ENCODE measurements at regions not wholly inside any gene's neighbourhood (a gene's known extent, or its start where the extent isn't known, plus 50 kb on each side); places are given as distances from the start of the nearest gene placed in this dataset.

GRCh38 chr21:33121715-33122475 lies 52.0 kb downstream of the OLIG1 start:
- H3K4me3 ChIP-seq (ENCODE audit: low read depth, low read length): no peak overlapping the region
- TF ChIP-seq, protein P1, sequence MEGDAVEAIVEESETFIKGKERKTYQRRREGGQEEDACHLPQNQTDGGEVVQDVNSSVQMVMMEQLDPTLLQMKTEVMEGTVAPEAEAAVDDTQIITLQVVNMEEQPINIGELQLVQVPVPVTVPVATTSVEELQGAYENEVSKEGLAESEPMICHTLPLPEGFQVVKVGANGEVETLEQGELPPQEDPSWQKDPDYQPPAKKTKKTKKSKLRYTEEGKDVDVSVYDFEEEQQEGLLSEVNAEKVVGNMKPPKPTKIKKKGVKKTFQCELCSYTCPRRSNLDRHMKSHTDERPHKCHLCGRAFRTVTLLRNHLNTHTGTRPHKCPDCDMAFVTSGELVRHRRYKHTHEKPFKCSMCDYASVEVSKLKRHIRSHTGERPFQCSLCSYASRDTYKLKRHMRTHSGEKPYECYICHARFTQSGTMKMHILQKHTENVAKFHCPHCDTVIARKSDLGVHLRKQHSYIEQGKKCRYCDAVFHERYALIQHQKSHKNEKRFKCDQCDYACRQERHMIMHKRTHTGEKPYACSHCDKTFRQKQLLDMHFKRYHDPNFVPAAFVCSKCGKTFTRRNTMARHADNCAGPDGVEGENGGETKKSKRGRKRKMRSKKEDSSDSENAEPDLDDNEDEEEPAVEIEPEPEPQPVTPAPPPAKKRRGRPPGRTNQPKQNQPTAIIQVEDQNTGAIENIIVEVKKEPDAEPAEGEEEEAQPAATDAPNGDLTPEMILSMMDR (IDR thresholded peaks at IDR 0.05; ENCODE audit: insufficient read depth, low read depth, low read length, missing control alignments): no peak
- DNase-seq (ENCODE audit: low read depth): peak; percentile 61

GRCh38 chr21:33122507-33122906 lies 52.6 kb downstream of the OLIG1 start:
- no peak overlapping the region for H3K4me3 ChIP-seq (ENCODE audit: low read depth, low read length)
- TF ChIP-seq, protein P1 (IDR thresholded peaks at IDR 0.05; ENCODE audit: insufficient read depth, low read depth, low read length, missing control alignments): no peak
- DNase-seq (ENCODE audit: low read depth): no peak

DNA sequence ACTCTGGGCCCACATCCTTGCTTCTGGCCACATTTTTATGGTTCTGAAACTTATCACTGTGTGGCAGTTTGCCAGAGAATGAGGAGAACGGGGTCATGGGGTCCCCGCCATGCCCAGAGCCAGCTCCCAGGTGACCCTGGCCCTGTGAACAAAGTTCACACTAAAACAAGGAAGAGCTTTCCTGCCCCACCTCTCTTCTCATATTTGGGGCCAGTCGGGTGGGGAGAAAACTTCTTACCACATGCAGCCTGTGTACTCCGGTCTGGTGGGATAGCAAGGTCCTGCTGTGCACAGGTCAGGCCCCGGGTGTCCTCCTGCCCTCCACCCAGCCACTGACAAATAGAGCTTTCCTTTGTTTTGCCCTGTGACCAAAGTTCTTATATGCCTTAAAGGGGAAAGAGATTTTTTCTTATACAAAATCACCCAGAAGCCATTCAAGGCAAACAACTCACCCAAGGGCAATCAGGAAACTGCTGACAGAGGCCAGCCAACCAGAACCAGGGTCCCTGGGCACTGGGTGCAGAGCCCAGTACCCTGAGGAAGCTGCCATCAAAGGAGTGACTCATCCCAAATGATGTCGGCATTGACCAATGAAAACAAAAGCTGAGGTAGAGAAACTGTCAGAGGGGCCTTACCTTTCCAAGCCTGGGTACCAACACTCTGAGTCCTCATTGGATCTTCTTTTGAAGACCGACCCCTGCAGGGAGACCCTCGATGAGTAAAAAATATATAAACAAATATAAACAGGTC lies 53.6 kb downstream of the OLIG1 start:
- DNase-seq (ENCODE audit: low read depth): no peak
- TF ChIP-seq, protein P1 (IDR thresholded peaks at IDR 0.05; ENCODE audit: insufficient read depth, low read depth, low read length, missing control alignments): no peak
- H3K4me3 ChIP-seq (ENCODE audit: low read depth, low read length): no peak overlapping the region

- no peak for DNase-seq (ENCODE audit: low read depth)
- TF ChIP-seq, protein P1 (IDR thresholded peaks at IDR 0.05; ENCODE audit: insufficient read depth, low read depth, low read length, missing control alignments): no peak
- no peak overlapping the region for H3K4me3 ChIP-seq (ENCODE audit: low read depth, low read length)
These were observed 54.9 kb downstream of the OLIG1 start for GRCh38 chr21:33124889-33125288.

DNA sequence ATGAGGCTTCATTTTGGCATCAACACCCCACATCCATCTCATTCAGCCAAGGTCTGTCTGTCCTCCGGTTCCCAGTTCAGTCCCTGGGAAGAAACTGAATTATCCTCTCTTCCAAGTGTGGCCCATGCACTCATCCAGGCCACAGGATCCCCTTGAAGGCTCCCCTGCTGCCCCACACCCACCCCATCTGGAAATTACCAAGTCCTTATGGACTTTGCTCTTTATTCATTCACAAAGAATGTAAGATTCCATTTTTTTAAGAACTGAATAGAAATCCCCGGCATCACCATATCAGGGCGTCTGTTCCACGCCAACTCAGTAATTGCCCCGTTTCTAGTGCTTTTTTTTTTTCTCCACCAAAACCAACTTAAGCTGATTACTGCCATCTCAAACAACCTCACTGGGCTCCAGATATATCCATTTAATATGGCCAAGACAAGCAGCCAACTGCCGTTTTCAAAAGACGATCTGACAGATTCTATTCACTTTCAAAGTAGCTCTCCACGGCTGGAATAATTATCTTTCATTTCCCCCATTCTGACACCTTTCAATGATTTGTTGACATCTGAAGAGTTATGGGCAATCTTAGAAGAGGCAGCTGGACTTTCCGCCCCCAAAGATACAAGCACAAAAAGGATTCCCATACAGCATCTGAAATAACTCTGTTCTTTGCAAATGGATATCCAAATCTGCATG lies 55.9 kb downstream of the OLIG1 start:
- H3K4me3 ChIP-seq (ENCODE audit: low read depth, low read length): no peak overlapping the region
- no peak for DNase-seq (ENCODE audit: low read depth)
- TF ChIP-seq, protein P1 (IDR thresholded peaks at IDR 0.05; ENCODE audit: insufficient read depth, low read depth, low read length, missing control alignments): no peak

GRCh38 chr21:33126569-33126968 lies 56.6 kb downstream of the OLIG1 start:
- DNase-seq (ENCODE audit: low read depth): no peak
- no peak overlapping the region for H3K4me3 ChIP-seq (ENCODE audit: low read depth, low read length)

More at GRCh38 chr21:33126569-33126968, 56.6 kb downstream of the OLIG1 start:
- TF ChIP-seq, protein P1 (IDR thresholded peaks at IDR 0.05; ENCODE audit: insufficient read depth, low read depth, low read length, missing control alignments): no peak

All from GM12865 (cell line).